GM18907 (cell line): ENCODE measurements at regions not wholly inside any gene's neighbourhood (a gene's known extent, or its start where the extent isn't known, plus 50 kb on each side); places are given as distances from the start of the nearest gene placed in this dataset.
"Not testable (repeated sequence)": the region's sequence is repeated elsewhere in the genome, so short reads cannot be mapped to it uniquely, and the experiment has no call there.

Experiments used
- ATAC-seq: cut with Tn5 transposase; IDR thresholded peaks from one replicate; pipeline ENCODE4 v1.9.1; 2021; ENCODE audit warnings: mild to moderate bottlenecking, moderate library complexity; ENCODE audit not compliant: unreplicated experiment

GRCh38 chr7:146057958-146058357 is 58.6 kb upstream of the CNTNAP2 start:
- no peak for ATAC-seq

DNA sequence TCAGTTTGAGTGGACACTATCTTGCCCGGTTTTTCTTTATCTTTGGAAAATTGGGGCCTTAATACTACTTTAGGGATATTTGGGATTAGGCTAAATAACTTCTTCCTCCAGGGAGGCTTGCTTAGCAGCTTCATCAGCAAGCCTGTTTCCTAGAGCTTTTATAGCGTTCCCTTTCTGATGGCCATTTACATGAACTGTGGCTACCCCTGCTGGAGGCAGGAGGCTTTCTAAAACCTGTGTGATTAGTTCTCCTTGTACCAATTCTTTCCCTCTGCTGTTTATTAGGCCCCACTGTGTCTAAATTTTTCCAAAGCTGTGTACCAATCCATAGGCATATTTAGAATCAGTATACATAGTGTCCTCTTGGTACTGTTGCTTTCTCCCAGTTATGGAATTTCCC is 61.7 kb upstream of the CNTNAP2 start:
- ATAC-seq: no peak

DNA sequence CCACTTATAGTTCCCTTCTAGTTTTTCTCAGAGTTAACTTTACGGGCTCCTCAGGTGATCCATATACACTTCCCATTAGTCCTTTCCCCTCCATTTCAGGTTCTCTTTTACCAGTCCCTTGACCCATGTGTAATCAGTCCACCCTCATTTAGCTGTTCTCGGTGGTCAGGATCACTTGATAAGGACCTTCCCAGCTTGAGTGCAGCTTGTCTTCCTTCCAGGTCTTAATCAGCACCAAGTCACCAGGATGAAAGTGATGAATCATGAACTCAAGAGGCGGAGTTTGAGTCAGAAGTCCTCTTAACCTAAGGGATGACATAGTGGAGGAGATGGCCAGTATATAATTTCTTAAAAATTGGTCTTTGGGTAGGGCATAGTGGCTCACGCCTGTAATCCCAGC is 63.1 kb upstream of the CNTNAP2 start:
- no peak for ATAC-seq

- not testable (repeated sequence) for ATAC-seq
Observed at GRCh38 chr7:146043310-146043709, 73.3 kb upstream of the CNTNAP2 start.

GRCh38 chr7:146028251-146028750 is 88.3 kb upstream of the CNTNAP2 start:
- ATAC-seq: no peak

GRCh38 chr7:146027243-146027642 is 89.4 kb upstream of the CNTNAP2 start:
- no peak for ATAC-seq

DNA sequence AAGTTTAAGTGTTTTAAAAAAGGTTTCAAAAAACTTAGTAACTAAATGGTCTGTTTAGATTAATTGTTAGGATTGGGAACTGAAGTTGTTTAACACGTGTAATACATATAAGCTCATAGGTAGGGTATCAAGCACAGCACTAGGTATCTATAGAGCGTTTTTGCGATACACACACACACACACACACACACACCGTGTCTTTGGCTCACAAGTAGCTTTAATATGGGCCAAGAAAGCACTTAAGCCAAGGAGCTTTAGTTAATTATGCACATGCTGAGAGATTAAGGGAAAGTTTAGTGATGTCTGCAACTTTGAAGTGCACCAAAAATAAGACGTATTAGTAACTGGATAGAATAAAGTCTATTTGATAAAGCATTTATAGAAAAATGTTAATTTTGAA is 93.8 kb upstream of the CNTNAP2 start:
- no peak for ATAC-seq

DNA sequence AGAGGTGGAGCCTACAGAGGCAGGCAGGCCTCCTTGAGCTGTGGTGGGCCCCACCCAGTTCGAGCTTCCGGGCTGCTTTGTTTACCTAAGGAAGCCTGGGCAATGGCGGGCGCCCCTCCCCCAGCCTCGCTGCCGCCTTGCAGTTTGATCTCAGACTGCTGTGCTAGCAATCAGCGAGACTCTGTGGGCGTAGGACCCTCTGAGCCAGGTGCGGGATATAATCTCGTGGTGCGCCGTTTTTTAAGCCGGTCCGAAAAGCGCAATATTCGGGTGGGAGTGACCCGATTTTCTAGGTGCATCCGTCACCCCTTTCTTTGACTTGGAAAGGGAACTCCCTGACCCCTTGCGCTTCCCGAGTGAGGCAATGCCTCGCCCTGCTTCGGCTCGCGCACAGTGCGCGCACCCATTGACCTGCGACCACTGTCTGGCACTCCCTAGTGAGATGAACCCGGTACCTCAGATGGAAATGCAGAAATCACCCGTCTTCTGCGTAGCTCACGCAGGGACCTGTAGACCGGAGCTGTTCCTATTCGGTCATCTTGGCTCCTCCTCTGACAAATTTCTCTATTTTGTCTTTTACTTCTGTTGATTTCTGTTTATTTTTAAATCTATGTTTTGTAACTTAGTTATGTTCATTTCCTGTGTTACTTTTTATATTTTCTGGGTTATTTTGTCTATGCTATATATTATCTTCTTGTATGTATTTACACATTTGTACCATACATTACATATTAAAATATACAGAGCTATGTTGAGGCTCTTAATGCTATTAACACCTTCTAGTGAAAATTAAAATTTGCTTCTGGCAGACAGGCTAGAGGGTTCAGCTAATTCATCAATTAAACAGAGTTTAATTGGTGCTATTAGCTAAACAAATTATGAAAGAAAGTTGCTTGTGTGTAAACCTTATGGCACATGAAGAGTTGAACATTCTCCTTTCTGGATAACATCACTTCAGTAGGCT is 97.3 kb upstream of the CNTNAP2 start:
- ATAC-seq: not testable (repeated sequence)

GRCh38 chr7:146017366-146017765 is 99.2 kb upstream of the CNTNAP2 start:
- not testable (repeated sequence) for ATAC-seq

GRCh38 chr7:146014154-146014553 is 102.4 kb upstream of the CNTNAP2 start:
- ATAC-seq: not testable (repeated sequence)

DNA sequence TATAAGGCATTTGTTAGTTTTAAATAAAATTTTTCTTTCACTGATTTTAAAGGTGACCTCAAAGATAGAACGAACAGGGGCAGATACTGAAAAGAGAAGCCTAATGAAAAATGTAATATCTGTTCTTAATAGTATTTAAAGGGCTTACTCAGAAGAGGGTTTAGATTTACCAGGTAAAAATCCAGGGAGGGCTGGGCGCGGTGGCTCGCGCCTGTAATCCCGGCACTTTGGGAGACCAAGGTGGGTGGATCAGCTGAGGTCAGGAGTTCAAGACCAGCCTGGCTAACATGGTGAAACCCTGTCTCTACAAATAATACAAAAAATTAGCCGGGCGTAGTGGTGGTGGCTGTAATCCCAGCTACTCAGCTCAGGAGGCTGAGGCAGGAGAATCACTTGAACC is 108.3 kb upstream of the CNTNAP2 start:
- no peak for ATAC-seq

DNA sequence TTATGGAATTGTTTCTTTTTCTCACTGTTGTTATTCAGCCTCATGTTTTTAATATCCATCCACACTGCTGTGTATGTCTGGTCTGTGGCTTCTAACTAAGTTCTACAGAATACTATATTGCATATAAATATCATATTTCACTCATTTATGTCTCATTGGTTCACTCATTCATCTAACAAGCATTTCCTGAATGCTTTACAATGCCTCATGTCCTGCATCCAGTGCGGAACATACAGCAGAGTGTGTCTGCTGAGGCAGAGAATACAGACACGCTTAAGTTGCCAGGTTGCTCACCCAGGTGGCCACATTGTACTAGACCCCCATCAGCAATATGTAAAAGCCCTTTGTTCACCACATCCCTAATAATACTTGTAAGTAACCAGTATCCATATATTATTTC is 111.8 kb upstream of the CNTNAP2 start:
- no peak for ATAC-seq

DNA sequence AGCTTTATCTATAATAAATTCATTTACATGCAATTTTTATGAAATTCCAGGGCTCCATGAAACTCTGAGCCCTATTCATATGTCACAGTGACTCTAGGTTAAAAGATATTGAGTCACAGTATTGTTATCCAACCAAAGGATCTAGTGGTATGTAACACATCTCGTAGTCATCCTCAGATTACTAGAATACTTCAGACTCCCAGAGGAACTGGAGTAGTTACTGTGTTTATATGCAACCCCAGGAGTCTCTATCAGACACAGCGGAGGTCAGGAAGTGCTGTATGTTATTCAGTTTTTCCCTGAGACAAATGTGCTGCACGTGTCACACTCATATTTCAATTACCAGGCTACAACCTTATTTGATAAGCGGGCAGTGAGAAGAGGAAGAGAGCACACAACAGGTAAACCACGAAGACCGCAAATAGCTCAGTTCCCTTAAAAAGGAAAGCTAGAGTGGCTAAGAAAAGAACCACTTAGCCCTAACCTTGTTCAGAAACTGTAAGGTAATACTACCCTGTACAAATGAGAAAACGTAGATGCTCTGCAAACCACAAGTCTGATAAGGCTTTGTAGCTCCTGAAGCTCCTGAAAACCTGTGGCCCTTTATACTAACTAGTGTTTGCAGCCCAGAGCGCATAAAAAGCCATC is 114.0 kb upstream of the CNTNAP2 start:
- ATAC-seq: peak; percentile 98

GRCh38 chr7:146002008-146002407 is 114.6 kb upstream of the CNTNAP2 start:
- ATAC-seq: no peak

DNA sequence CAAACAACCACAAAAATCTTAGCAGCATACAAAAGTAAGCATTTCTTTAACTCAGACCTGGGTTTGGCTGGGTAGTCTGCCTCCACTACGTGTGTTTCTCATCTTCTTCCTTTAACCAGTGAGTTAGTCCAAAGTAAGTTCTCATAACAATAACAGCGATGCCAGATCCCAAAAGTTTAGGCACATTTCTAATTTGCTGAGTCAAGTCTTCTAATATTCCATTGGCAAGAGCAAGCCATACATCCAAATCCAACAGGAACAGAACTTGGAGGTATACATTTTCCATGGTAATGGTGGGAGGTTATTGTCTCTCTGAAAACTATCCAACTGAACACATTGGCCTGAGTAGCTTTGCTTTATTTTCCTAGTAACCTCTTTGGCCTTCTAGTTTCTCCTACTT is 115.7 kb upstream of the CNTNAP2 start:
- ATAC-seq: no peak

- ATAC-seq: no peak
Observed at GRCh38 chr7:145989469-145989868, 127.1 kb upstream of the CNTNAP2 start.

- peak; percentile 45 for ATAC-seq
Observed at GRCh38 chr7:145986248-145986874, 130.2 kb upstream of the CNTNAP2 start.

DNA sequence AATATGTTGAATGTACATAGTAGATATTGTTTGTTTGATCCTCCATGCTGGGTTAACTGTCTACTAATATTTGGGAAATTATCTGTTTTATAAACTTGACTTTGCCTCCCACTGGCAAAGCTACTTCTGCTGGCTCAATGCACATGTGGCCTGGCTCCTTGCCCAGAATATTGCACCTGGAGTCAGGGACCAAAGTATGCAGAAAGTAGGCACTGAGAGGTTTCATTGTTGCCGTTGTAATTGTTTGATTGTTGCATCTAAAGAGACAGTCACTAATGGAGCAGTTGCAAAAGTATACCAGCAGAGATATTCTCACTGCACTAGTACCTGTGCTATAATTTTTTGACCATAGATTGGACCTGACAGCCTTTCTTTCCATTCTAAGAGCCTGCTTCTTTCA is 137.8 kb upstream of the CNTNAP2 start:
- ATAC-seq: no peak

DNA sequence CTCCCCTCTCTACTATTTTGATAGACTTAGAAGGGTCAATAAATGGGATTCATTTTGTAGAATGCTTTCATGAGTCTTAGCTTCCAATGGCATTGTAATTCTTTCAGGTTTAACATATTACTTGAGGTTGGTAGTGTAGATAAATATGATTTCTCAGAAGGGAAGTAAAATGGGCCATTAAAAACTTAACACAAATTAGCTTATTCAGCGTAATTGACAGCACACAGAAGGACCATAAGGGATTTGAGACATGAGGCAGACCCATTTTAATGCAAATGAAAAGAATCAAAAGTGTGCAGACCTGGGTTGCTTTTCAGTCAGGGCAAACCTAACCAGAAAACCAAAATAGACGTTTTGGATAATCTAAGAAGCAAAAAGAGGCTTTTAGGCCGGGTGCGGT is 156.6 kb upstream of the CNTNAP2 start:
- ATAC-seq: no peak

DNA sequence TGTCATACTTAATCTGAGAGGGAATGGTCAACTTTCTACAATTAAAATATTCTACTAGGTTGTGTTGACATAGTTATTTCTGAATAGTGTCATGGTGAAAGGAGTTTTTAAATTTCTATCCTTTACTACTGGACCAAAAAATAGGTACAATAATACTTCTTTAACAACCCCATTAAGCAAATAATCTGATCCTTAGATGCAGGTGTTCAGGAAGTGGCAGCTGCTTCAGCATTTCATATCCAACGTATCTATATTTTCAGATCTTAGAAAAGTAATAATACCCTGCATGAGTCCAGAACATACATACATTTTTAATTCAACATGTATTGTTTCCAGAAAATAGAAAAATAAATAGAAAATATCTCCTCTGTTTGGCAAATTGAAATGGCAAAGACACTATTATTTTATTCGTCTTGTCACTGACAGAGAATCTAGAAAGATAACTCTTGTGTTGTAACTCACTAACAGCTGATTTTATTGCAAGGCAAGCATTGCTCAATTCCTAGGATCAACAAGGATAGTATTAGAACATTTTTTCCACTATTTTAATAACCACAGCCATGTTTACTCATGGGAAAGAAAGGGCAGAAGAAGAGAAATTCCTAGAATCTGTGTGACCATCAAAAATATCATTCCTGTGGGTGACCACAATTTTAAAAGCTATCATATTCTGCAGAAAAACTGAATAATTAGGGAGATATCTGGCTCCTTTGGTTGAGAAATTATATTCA is 159.3 kb upstream of the CNTNAP2 start:
- no peak for ATAC-seq

- no peak for ATAC-seq
Observed at GRCh38 chr7:145951566-145951965, 165.0 kb upstream of the CNTNAP2 start.
